OCI-LY1 (cell line): ENCODE measurements at regions not wholly inside any gene's neighbourhood (a gene's known extent, or its start where the extent isn't known, plus 50 kb on each side); places are given as distances from the start of the nearest gene placed in this dataset.

ENCODE experiments used
- EZH2 ChIP-seq: fragments of 200-600 bp; sonication (generic), shearing (Covaris generic); IDR thresholded peaks from 2 replicates; pipeline ENCODE4 v1.8.0; 2017; ENCODE audit warnings: borderline replicate concordance, mixed run types, mild to moderate bottlenecking, antibody characterized with exemption, low read length, moderate library complexity, mixed read lengths
- TF ChIP-seq, protein P1 (sequence below): fragments of 200-600 bp; sonication (generic), shearing (Covaris generic); IDR thresholded peaks from 2 replicates; pipeline ENCODE4 v1.5.1; 2017; ENCODE audit warnings: mild to moderate bottlenecking, antibody characterized with exemption, low read length, moderate library complexity, mixed read lengths

- no peak for TF ChIP-seq EZH2
- TF ChIP-seq, protein P1, sequence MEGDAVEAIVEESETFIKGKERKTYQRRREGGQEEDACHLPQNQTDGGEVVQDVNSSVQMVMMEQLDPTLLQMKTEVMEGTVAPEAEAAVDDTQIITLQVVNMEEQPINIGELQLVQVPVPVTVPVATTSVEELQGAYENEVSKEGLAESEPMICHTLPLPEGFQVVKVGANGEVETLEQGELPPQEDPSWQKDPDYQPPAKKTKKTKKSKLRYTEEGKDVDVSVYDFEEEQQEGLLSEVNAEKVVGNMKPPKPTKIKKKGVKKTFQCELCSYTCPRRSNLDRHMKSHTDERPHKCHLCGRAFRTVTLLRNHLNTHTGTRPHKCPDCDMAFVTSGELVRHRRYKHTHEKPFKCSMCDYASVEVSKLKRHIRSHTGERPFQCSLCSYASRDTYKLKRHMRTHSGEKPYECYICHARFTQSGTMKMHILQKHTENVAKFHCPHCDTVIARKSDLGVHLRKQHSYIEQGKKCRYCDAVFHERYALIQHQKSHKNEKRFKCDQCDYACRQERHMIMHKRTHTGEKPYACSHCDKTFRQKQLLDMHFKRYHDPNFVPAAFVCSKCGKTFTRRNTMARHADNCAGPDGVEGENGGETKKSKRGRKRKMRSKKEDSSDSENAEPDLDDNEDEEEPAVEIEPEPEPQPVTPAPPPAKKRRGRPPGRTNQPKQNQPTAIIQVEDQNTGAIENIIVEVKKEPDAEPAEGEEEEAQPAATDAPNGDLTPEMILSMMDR, result no peak
Observed at GRCh38 chr22:22387386-22387736, 121.2 kb downstream of the ZNF280B start.
